GM23338 (cell line): ENCODE measurements at regions not wholly inside any gene's neighbourhood (a gene's known extent, or its start where the extent isn't known, plus 50 kb on each side); places are given as distances from the start of the nearest gene placed in this dataset.

Experiments used
- ATAC-seq: fragments of 200-7000 bp; cut with Tn5 transposase; 3 replicates; pipeline ENCODE4 v1.9.1; 2020
- DNase-seq: peaks from one replicate; pipeline ENCODE4 v3.0.0-alpha.2; 2015; ENCODE audit warnings: low spot score
- H2AFZ ChIP-seq: fragments of 200-600 bp; sonication (generic); 2 replicates; pipeline ENCODE4 v1.8.0; 2016; ENCODE audit warnings: antibody characterized with exemption, mild to moderate bottlenecking, moderate library complexity
- H3F3A ChIP-seq: fragments of 200-600 bp; sonication (generic); replicated peaks from 2 replicates; pipeline ENCODE4 v1.8.0; 2017; ENCODE audit warnings: antibody characterized with exemption, mixed run types, low read depth
- H3K27ac ChIP-seq: fragments of 200-600 bp; sonication (generic); 2 replicates; pipeline ENCODE4 v1.6.1; 2016; ENCODE audit warnings: low read depth
- H3K27me3 ChIP-seq: fragments of 200-600 bp; sonication (generic); 2 replicates; pipeline ENCODE4 v1.8.0; 2016; ENCODE audit warnings: mild to moderate bottlenecking, mixed run types, moderate library complexity; ENCODE audit not compliant: insufficient read depth
- H3K36me3 ChIP-seq: fragments of 200-600 bp; sonication (generic); 2 replicates; pipeline ENCODE4 v1.8.0; 2016; ENCODE audit warnings: mild to moderate bottlenecking; ENCODE audit not compliant: insufficient read depth
- H3K4me1 ChIP-seq: fragments of 200-600 bp; sonication (generic); 2 replicates; pipeline ENCODE4 v1.8.0; 2016; ENCODE audit warnings: mild to moderate bottlenecking, moderate library complexity; ENCODE audit not compliant: insufficient read depth
- H3K4me2 ChIP-seq: fragments of 200-600 bp; sonication (generic); 2 replicates; pipeline ENCODE4 v1.7.1; 2017; ENCODE audit warnings: mixed run types
- H3K4me3 ChIP-seq: fragments of 200-600 bp; sonication (generic); 2 replicates; pipeline ENCODE4 v1.6.1; 2016; ENCODE audit warnings: mixed run types
- H3K79me2 ChIP-seq: fragments of 200-600 bp; sonication (generic); replicated peaks from 2 replicates; pipeline ENCODE4 v1.8.0; 2017; ENCODE audit warnings: mild to moderate bottlenecking; ENCODE audit not compliant: insufficient read depth
- H3K9me2 ChIP-seq: fragments of 200-600 bp; sonication (generic); 2 replicates; pipeline ENCODE4 v1.8.0; 2017; ENCODE audit not compliant: insufficient read depth
- H4K20me1 ChIP-seq: fragments of 200-600 bp; sonication (generic); replicated peaks from 2 replicates; pipeline ENCODE4 v1.8.0; 2017; ENCODE audit warnings: mild to moderate bottlenecking; ENCODE audit not compliant: insufficient read depth
- H3K27ac Mint-ChIP-seq: 2 replicates; pipeline ENCODE4 v1.8.0; 2020; ENCODE audit warnings: inconsistent platforms, mild to moderate bottlenecking, moderate library complexity, mixed read lengths
- H3K27me3 Mint-ChIP-seq: 3 replicates; pipeline ENCODE4 v1.8.0; 2022; ENCODE audit warnings: low read depth, mild to moderate bottlenecking, moderate library complexity, mixed read lengths, inconsistent platforms; ENCODE audit not compliant: insufficient read depth, poor library complexity
- H3K36me3 Mint-ChIP-seq: 3 replicates; pipeline ENCODE4 v1.8.0; 2021; ENCODE audit warnings: low read depth, mild to moderate bottlenecking, inconsistent platforms, moderate library complexity, mixed read lengths
- H3K4me1 Mint-ChIP-seq: 3 replicates; pipeline ENCODE4 v1.8.0; 2020; ENCODE audit warnings: mild to moderate bottlenecking, inconsistent platforms, mixed read lengths
- H3K4me3 Mint-ChIP-seq: 3 replicates; pipeline ENCODE4 v1.8.0; 2021; ENCODE audit warnings: moderate library complexity, mild to moderate bottlenecking, inconsistent platforms, mixed read lengths
- H3K9me3 Mint-ChIP-seq: 3 replicates; pipeline ENCODE4 v1.8.0; 2020; ENCODE audit warnings: moderate library complexity, mild to moderate bottlenecking, inconsistent platforms, mixed read lengths
- CREB1 ChIP-seq: fragments of 250-450 bp; sonication (Bioruptor Pico); IDR thresholded peaks from 2 replicates; pipeline ENCODE4 v1.5.0; 2020; ENCODE audit warnings: low read depth, mild to moderate bottlenecking, moderate library complexity
- EZH2 ChIP-seq: fragments of 200-600 bp; sonication (generic); IDR thresholded peaks from one replicate; pipeline ENCODE4 v1.8.0; 2017; ENCODE audit warnings: antibody characterized with exemption, mild to moderate bottlenecking, low read depth; ENCODE audit not compliant: unreplicated experiment
- EZH2phosphoT487 ChIP-seq: fragments of 200-600 bp; sonication (generic); IDR thresholded peaks from one replicate; pipeline ENCODE4 v1.8.1; 2018; ENCODE audit warnings: antibody characterized with exemption; ENCODE audit not compliant: unreplicated experiment
- JUNB ChIP-seq: IDR thresholded peaks from one replicate; pipeline ENCODE4 v1.6.1; 2016; ENCODE audit warnings: antibody characterized with exemption; ENCODE audit not compliant: unreplicated experiment
- NANOG ChIP-seq: IDR thresholded peaks from 2 replicates; pipeline ENCODE4 v1.6.1; 2016; ENCODE audit warnings: antibody characterized with exemption, borderline replicate concordance
- POLR2AphosphoS5 ChIP-seq: IDR thresholded peaks from 2 replicates; pipeline ENCODE4 v1.6.1; 2016; ENCODE audit warnings: antibody characterized with exemption, low read depth
- STAT1 ChIP-seq: IDR thresholded peaks from one replicate; pipeline ENCODE4 v1.6.1; 2016; ENCODE audit warnings: antibody characterized with exemption; ENCODE audit not compliant: unreplicated experiment
- ZNF114 ChIP-seq: fragments of 250-450 bp; sonication (Bioruptor Pico); IDR thresholded peaks from 2 replicates; pipeline ENCODE4 v1.5.0; 2020; ENCODE audit warnings: mild to moderate bottlenecking, moderate library complexity
- ZNF331 ChIP-seq: fragments of 250-450 bp; sonication (Bioruptor Pico); IDR thresholded peaks from 2 replicates; pipeline ENCODE4 v1.5.0; 2020; ENCODE audit warnings: low read depth, mild to moderate bottlenecking, moderate library complexity
- TF ChIP-seq, protein P1 (sequence below): IDR thresholded peaks from 2 replicates; pipeline ENCODE4 v1.6.1; 2016; ENCODE audit warnings: antibody characterized with exemption
- TF ChIP-seq, protein P2 (sequence below), 2 experiments: fragments of 200-600 bp in 1 of 2; sonication (generic) in 1 of 2; conservative IDR thresholded peaks; 2 replicates each; pipeline versions ENCODE4 v1.5.1 to v1.6.1; 2016 to 2017; ENCODE audit warnings: antibody characterized with exemption in 2 of 2, low read depth in 2 of 2, mild to moderate bottlenecking in 2 of 2, moderate library complexity in 1 of 2
- TF ChIP-seq, protein P3 (sequence below): IDR thresholded peaks from one replicate; pipeline ENCODE4 v1.6.1; 2018; ENCODE audit warnings: antibody characterized with exemption; ENCODE audit not compliant: unreplicated experiment
- TF ChIP-seq, protein P4 (sequence below): fragments of 250-450 bp; sonication (Bioruptor Pico); IDR thresholded peaks from 2 replicates; pipeline ENCODE4 v1.5.0; 2020; ENCODE audit warnings: mild to moderate bottlenecking, moderate library complexity

DNA sequence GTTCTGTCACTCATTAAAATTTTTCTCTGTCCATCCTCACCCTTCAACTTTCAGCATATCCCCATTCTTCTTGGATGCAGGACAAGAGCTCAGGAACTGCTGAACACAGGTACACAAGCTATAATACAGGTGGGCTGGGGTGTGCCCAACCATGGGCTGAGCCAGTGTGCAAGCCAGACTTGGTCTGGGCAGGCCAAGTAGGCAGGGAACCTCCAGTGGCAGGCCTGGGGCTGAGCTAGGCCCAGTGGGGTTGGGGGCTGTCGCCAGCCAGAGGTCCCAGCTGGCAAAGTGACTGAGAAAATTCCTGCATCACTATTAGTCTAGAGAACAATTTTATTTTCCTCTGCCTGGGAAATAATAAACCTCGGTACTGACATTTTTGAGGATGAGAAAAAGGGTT is 202.9 kb downstream of the LRRC3B start:
- Mint-ChIP-seq H3K27me3 (no peaks in the 10 kb centered on the region), H3K4me3 (no peak overlapping the region), H3K36me3 (peaks cover 46% of the 10 kb centered on the region), H3K9me3 (peaks cover 76% of the 10 kb centered on the region), H3K27ac (no peak overlapping the region), H3K4me1 (no peaks in the 10 kb centered on the region)
- no peaks in the 10 kb centered on the region for H3K79me2 ChIP-seq
- H3K4me2 ChIP-seq, result no peak overlapping the region
- H3F3A ChIP-seq, result no peaks in the 10 kb centered on the region
- H2AFZ ChIP-seq, result no peak overlapping the region
- DNase-seq (no peak), ATAC-seq (no peak)
- peaks cover 8% of the 10 kb centered on the region; the same call in 1 of the 2 replicates for H3K36me3 ChIP-seq
- TF ChIP-seq NANOG (no peak), POLR2AphosphoS5 (no peak), CREB1 (no peak), JUNB (no peak), EZH2 (no peak), ZNF331 (CRISPR knock-in tag) (no peak), ZNF114 (CRISPR knock-in tag) (no peak), STAT1 (no peak), EZH2phosphoT487 (no peak)
- TF ChIP-seq, protein P1, sequence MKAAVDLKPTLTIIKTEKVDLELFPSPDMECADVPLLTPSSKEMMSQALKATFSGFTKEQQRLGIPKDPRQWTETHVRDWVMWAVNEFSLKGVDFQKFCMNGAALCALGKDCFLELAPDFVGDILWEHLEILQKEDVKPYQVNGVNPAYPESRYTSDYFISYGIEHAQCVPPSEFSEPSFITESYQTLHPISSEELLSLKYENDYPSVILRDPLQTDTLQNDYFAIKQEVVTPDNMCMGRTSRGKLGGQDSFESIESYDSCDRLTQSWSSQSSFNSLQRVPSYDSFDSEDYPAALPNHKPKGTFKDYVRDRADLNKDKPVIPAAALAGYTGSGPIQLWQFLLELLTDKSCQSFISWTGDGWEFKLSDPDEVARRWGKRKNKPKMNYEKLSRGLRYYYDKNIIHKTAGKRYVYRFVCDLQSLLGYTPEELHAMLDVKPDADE, result no peak
- TF ChIP-seq, protein P2, sequence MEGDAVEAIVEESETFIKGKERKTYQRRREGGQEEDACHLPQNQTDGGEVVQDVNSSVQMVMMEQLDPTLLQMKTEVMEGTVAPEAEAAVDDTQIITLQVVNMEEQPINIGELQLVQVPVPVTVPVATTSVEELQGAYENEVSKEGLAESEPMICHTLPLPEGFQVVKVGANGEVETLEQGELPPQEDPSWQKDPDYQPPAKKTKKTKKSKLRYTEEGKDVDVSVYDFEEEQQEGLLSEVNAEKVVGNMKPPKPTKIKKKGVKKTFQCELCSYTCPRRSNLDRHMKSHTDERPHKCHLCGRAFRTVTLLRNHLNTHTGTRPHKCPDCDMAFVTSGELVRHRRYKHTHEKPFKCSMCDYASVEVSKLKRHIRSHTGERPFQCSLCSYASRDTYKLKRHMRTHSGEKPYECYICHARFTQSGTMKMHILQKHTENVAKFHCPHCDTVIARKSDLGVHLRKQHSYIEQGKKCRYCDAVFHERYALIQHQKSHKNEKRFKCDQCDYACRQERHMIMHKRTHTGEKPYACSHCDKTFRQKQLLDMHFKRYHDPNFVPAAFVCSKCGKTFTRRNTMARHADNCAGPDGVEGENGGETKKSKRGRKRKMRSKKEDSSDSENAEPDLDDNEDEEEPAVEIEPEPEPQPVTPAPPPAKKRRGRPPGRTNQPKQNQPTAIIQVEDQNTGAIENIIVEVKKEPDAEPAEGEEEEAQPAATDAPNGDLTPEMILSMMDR (conservative IDR thresholded peaks at IDR 0.05; ENCODE audit: low read depth in 2 of 2), result no peak
- TF ChIP-seq, protein P3, sequence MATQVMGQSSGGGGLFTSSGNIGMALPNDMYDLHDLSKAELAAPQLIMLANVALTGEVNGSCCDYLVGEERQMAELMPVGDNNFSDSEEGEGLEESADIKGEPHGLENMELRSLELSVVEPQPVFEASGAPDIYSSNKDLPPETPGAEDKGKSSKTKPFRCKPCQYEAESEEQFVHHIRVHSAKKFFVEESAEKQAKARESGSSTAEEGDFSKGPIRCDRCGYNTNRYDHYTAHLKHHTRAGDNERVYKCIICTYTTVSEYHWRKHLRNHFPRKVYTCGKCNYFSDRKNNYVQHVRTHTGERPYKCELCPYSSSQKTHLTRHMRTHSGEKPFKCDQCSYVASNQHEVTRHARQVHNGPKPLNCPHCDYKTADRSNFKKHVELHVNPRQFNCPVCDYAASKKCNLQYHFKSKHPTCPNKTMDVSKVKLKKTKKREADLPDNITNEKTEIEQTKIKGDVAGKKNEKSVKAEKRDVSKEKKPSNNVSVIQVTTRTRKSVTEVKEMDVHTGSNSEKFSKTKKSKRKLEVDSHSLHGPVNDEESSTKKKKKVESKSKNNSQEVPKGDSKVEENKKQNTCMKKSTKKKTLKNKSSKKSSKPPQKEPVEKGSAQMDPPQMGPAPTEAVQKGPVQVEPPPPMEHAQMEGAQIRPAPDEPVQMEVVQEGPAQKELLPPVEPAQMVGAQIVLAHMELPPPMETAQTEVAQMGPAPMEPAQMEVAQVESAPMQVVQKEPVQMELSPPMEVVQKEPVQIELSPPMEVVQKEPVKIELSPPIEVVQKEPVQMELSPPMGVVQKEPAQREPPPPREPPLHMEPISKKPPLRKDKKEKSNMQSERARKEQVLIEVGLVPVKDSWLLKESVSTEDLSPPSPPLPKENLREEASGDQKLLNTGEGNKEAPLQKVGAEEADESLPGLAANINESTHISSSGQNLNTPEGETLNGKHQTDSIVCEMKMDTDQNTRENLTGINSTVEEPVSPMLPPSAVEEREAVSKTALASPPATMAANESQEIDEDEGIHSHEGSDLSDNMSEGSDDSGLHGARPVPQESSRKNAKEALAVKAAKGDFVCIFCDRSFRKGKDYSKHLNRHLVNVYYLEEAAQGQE, result no peak
- TF ChIP-seq, protein P4, sequence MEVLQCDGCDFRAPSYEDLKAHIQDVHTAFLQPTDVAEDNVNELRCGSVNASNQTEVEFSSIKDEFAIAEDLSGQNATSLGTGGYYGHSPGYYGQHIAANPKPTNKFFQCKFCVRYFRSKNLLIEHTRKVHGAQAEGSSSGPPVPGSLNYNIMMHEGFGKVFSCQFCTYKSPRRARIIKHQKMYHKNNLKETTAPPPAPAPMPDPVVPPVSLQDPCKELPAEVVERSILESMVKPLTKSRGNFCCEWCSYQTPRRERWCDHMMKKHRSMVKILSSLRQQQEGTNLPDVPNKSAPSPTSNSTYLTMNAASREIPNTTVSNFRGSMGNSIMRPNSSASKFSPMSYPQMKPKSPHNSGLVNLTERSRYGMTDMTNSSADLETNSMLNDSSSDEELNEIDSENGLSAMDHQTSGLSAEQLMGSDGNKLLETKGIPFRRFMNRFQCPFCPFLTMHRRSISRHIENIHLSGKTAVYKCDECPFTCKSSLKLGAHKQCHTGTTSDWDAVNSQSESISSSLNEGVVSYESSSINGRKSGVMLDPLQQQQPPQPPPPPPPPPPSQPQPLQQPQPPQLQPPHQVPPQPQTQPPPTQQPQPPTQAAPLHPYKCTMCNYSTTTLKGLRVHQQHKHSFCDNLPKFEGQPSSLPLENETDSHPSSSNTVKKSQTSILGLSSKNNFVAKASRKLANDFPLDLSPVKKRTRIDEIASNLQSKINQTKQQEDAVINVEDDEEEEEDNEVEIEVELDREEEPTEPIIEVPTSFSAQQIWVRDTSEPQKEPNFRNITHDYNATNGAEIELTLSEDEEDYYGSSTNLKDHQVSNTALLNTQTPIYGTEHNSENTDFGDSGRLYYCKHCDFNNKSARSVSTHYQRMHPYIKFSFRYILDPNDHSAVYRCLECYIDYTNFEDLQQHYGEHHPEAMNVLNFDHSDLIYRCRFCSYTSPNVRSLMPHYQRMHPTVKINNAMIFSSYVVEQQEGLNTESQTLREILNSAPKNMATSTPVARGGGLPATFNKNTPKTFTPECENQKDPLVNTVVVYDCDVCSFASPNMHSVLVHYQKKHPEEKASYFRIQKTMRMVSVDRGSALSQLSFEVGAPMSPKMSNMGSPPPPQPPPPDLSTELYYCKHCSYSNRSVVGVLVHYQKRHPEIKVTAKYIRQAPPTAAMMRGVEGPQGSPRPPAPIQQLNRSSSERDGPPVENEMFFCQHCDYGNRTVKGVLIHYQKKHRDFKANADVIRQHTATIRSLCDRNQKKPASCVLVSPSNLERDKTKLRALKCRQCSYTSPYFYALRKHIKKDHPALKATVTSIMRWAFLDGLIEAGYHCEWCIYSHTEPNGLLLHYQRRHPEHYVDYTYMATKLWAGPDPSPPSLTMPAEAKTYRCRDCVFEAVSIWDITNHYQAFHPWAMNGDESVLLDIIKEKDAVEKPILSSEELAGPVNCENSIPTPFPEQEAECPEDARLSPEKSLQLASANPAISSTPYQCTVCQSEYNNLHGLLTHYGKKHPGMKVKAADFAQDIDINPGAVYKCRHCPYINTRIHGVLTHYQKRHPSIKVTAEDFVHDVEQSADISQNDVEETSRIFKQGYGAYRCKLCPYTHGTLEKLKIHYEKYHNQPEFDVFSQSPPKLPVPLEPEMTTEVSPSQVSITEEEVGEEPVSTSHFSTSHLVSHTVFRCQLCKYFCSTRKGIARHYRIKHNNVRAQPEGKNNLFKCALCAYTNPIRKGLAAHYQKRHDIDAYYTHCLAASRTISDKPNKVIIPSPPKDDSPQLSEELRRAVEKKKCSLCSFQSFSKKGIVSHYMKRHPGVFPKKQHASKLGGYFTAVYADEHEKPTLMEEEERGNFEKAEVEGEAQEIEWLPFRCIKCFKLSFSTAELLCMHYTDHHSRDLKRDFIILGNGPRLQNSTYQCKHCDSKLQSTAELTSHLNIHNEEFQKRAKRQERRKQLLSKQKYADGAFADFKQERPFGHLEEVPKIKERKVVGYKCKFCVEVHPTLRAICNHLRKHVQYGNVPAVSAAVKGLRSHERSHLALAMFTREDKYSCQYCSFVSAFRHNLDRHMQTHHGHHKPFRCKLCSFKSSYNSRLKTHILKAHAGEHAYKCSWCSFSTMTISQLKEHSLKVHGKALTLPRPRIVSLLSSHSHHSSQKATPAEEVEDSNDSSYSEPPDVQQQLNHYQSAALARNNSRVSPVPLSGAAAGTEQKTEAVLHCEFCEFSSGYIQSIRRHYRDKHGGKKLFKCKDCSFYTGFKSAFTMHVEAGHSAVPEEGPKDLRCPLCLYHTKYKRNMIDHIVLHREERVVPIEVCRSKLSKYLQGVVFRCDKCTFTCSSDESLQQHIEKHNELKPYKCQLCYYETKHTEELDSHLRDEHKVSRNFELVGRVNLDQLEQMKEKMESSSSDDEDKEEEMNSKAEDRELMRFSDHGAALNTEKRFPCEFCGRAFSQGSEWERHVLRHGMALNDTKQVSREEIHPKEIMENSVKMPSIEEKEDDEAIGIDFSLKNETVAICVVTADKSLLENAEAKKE, result no peak
- H3K9me2 ChIP-seq, result 0 out of 2 replicates have a peak, but pooled peaks cover 4% of the 10 kb centered on the region
- no peak overlapping the region for H3K4me3 ChIP-seq
- H3K4me1 ChIP-seq, result no peaks in the 10 kb centered on the region
- no peaks in the 10 kb centered on the region for H4K20me1 ChIP-seq
- H3K27me3 ChIP-seq, result no peaks in the 10 kb centered on the region
- H3K27ac ChIP-seq, result no peak overlapping the region
